OCI-LY7 (cell line): ENCODE measurements at regions not wholly inside any gene's neighbourhood (a gene's known extent, or its start where the extent isn't known, plus 50 kb on each side); places are given as distances from the start of the nearest gene placed in this dataset.

Experiments used
- BruUV-seq: library from RNA; stranded (reverse); fragments of 400-500 nt; replicated peaks from 2 replicates; lab custom pipeline; 2021; lab: Mats Ljungman, UMichigan
- CTCF ChIA-PET: fragments of 300-600 bp; sonication (Branson Sonifier 250); formaldehyde crosslinking; loops from one replicate; lab custom pipeline; 2022; ENCODE audit warnings: antibody characterized with exemption; ENCODE audit not compliant: unreplicated experiment; lab: Charles Lee
- POLR2A ChIA-PET: fragments of 300-600 bp; sonication (Branson Sonifier 250); formaldehyde crosslinking; loops from one replicate; lab custom pipeline; 2022; ENCODE audit warnings: antibody characterized with exemption; lab: Charles Lee
- DNase-seq: peaks from one replicate; pipeline ENCODE4 v3.0.0-alpha.2; 2015; ENCODE audit warnings: low spot score
- H2AFZ ChIP-seq: fragments of 200-600 bp; sonication (generic), shearing (Covaris generic); 2 replicates; pipeline ENCODE4 v1.6.1; 2014; ENCODE audit warnings: mild to moderate bottlenecking, antibody characterized with exemption, low read length, moderate library complexity
- H3K27ac ChIP-seq: fragments of 200-600 bp; sonication (generic); 2 replicates; pipeline ENCODE4 v1.5.1; 2014; ENCODE audit warnings: mixed run types, low read depth, mild to moderate bottlenecking, moderate library complexity, low read length, inconsistent platforms; ENCODE audit not compliant: poor library complexity, severe bottlenecking
- H3K36me3 ChIP-seq: fragments of 200-600 bp; sonication (generic); 2 replicates; pipeline ENCODE4 v1.6.1; 2014; ENCODE audit warnings: mild to moderate bottlenecking, antibody characterized with exemption, low read length, moderate library complexity, mixed read lengths; ENCODE audit not compliant: insufficient read depth
- H3K4me1 ChIP-seq: fragments of 200-600 bp; sonication (generic); 2 replicates; pipeline ENCODE4 v1.5.1; 2014; ENCODE audit warnings: mild to moderate bottlenecking, low read length; ENCODE audit not compliant: insufficient read depth, poor library complexity, severe bottlenecking
- H3K4me2 ChIP-seq: fragments of 200-600 bp; sonication (generic); 2 replicates; pipeline ENCODE4 v1.6.1; 2014; ENCODE audit warnings: mild to moderate bottlenecking, low read length
- H3K4me3 ChIP-seq: fragments of 200-600 bp; sonication (generic); 2 replicates; pipeline ENCODE4 v1.5.1; 2014; ENCODE audit warnings: mild to moderate bottlenecking, low read depth, low read length; ENCODE audit not compliant: poor library complexity, severe bottlenecking
- H3K79me2 ChIP-seq: fragments of 200-600 bp; sonication (generic); 2 replicates; pipeline ENCODE4 v1.6.1; 2016; ENCODE audit warnings: low read depth, mild to moderate bottlenecking, low read length, moderate library complexity, mixed read lengths; ENCODE audit not compliant: insufficient read depth
- H3K9me2 ChIP-seq: fragments of 200-600 bp; sonication (generic); 2 replicates; pipeline ENCODE4 v1.6.1; 2016; ENCODE audit warnings: mild to moderate bottlenecking, low read length, mixed read lengths; ENCODE audit not compliant: insufficient read depth
- H3K9me3 ChIP-seq: fragments of 200-600 bp; sonication (generic); 2 replicates; pipeline ENCODE4 v1.6.1; 2014; ENCODE audit warnings: mild to moderate bottlenecking, mixed run types, low read length, mixed read lengths
- H4K20me1 ChIP-seq: fragments of 200-600 bp; sonication (generic); 2 replicates; pipeline ENCODE4 v1.6.1; 2014; ENCODE audit warnings: mild to moderate bottlenecking, antibody characterized with exemption, low read length, moderate library complexity, mixed read lengths; ENCODE audit not compliant: insufficient read depth
- CTCF ChIP-seq: fragments of 200-600 bp; sonication (generic); conservative IDR thresholded peaks from 2 replicates; pipeline ENCODE4 v1.5.1; 2014; ENCODE audit warnings: mild to moderate bottlenecking, antibody characterized with exemption, low read length, moderate library complexity, mixed read lengths
- EZH2phosphoT487 ChIP-seq: fragments of 200-600 bp; sonication (generic); IDR thresholded peaks from 2 replicates; pipeline ENCODE4 v1.6.1; 2018; ENCODE audit warnings: low read depth, borderline replicate concordance, mild to moderate bottlenecking, mixed run types, antibody characterized with exemption, low read length, moderate library complexity, mixed read lengths
- intact Hi-C: fragments of 100-400 bp; cut with micrococcal nuclease; formaldehyde crosslinking; loops from one replicate; pipeline ENCODE4 v1.10.0; 2022; ENCODE audit not compliant: unreplicated experiment

- H3K9me2 ChIP-seq: no peaks in the 10 kb centered on the region
- BruUV-seq: no TSS peak
- intact Hi-C loops: no loop called here
These were observed 77.3 kb upstream of the FERMT1 start for GRCh38 chr20:6200092-6200491.

GRCh38 chr20:6185268-6185667 lies 62.4 kb upstream of the FERMT1 start:
- Histone ChIP-seq H3K9me2 (no peaks in the 10 kb centered on the region), H3K4me2 (no peak overlapping the region), H2AFZ (no peak overlapping the region), H3K9me3 (no peaks in the 10 kb centered on the region), H3K79me2 (no peaks in the 10 kb centered on the region), H4K20me1 (no peaks in the 10 kb centered on the region), H3K36me3 (no peaks in the 10 kb centered on the region), H3K4me3 (no peak overlapping the region), H3K27ac (no peak overlapping the region), H3K4me1 (no peaks in the 10 kb centered on the region)
- POLR2A ChIA-PET: no interaction called here
- CTCF ChIA-PET: no interaction called here
- intact Hi-C loops: no loop called here
- DNase-seq: no peak
- no TSS peak for BruUV-seq
- TF ChIP-seq CTCF (no peak), EZH2phosphoT487 (no peak)

More at GRCh38 chr20:6200092-6200491, 77.3 kb upstream of the FERMT1 start:
- Histone ChIP-seq H3K36me3 (no peaks in the 10 kb centered on the region), H3K27ac (no peak overlapping the region), H2AFZ (no peak overlapping the region), H3K4me3 (no peak overlapping the region), H3K4me1 (no peaks in the 10 kb centered on the region), H3K79me2 (no peaks in the 10 kb centered on the region), H4K20me1 (no peaks in the 10 kb centered on the region), H3K9me3 (no peaks in the 10 kb centered on the region), H3K4me2 (no peak overlapping the region)
- no peak for DNase-seq
- ChIA-PET CTCF (no interaction called here), POLR2A (interaction anchor here (0.6 to 0.7 kb wide), 2 partner anchors 8 to 200 kb away, joined by 4 read pairs; no protein-coding TSS in a partner anchor)
- TF ChIP-seq CTCF: no peak
- no peak for TF ChIP-seq EZH2phosphoT487

GRCh38 chr20:6184086-6184485 lies 61.3 kb upstream of the FERMT1 start:
- no TSS peak for BruUV-seq
- Histone ChIP-seq H3K4me1 (no peaks in the 10 kb centered on the region), H3K9me3 (no peaks in the 10 kb centered on the region), H3K36me3 (no peaks in the 10 kb centered on the region), H3K79me2 (no peaks in the 10 kb centered on the region), H4K20me1 (no peaks in the 10 kb centered on the region), H3K4me3 (no peak overlapping the region), H3K9me2 (no peaks in the 10 kb centered on the region), H2AFZ (no peak overlapping the region), H3K27ac (no peak overlapping the region), H3K4me2 (no peak overlapping the region)
- intact Hi-C loops: no loop called here
- CTCF ChIA-PET: no interaction called here
- POLR2A ChIA-PET: interaction anchor here (1.0 kb wide), 1 partner anchor 10 kb away, joined by 3 read pairs; no protein-coding TSS in a partner anchor
- TF ChIP-seq CTCF (peak; percentile 56), EZH2phosphoT487 (no peak)
- DNase-seq: no peak
